ENCODE measurements at regions not wholly inside any gene's neighbourhood (a gene's known extent, or its start where the extent isn't known, plus 50 kb on each side); places are given as distances from the start of the nearest gene placed in this dataset.

GRCh38 chr9:93829271-93830011, 125.7 kb downstream of the BARX1 start:
- peak; percentile 12 for DNase-seq (ENCODE audit: low spot score)

GRCh38 chr9:93828331-93829097, 126.6 kb downstream of the BARX1 start:
- peak; percentile 29 for DNase-seq (ENCODE audit: low spot score)

- DNase-seq (ENCODE audit: low spot score): peak; percentile 82
Measured at GRCh38 chr9:93827545-93828330, 127.4 kb downstream of the BARX1 start.

GRCh38 chr9:93826905-93827544, 128.1 kb downstream of the BARX1 start:
- peak; percentile 27 for DNase-seq (ENCODE audit: low spot score)

- peak; percentile 32 for DNase-seq (ENCODE audit: low spot score)
Measured at GRCh38 chr9:93826209-93826608, 128.9 kb downstream of the BARX1 start.

- peak; percentile 19 for DNase-seq (ENCODE audit: low spot score)
Measured at GRCh38 chr9:93825348-93826115, 129.6 kb downstream of the BARX1 start.

GRCh38 chr9:93824386-93825294, 130.5 kb downstream of the BARX1 start:
- peak; percentile 13 for DNase-seq (ENCODE audit: low spot score)

- DNase-seq (ENCODE audit: low spot score): peak; percentile 3
Measured at GRCh38 chr9:93823245-93824072, 131.7 kb downstream of the BARX1 start.

- DNase-seq (ENCODE audit: low spot score): peak; percentile 1
Measured at GRCh38 chr9:93822229-93822628, 132.9 kb downstream of the BARX1 start.

- DNase-seq (ENCODE audit: low spot score): peak; percentile 1
Measured at GRCh38 chr9:93821307-93821703, 133.8 kb downstream of the BARX1 start.

- DNase-seq (ENCODE audit: low spot score): peak; percentile 41
Measured at GRCh38 chr9:93820667-93821306, 134.4 kb downstream of the BARX1 start.

GRCh38 chr9:93819905-93820304, 135.2 kb downstream of the BARX1 start:
- peak; percentile 7 for DNase-seq (ENCODE audit: low spot score)

- DNase-seq (ENCODE audit: low spot score): peak; percentile 16
Measured at GRCh38 chr9:93818827-93819472, 136.2 kb downstream of the BARX1 start.

GRCh38 chr9:93818237-93818636, 136.9 kb downstream of the BARX1 start:
- no peak for DNase-seq (ENCODE audit: low spot score)

GRCh38 chr9:93815677-93816076, 139.5 kb downstream of the BARX1 start:
- peak; percentile 7 for DNase-seq (ENCODE audit: low spot score)

- DNase-seq (ENCODE audit: low spot score): peak; percentile 4
Measured at GRCh38 chr9:93815135-93815534, 140.0 kb downstream of the BARX1 start.

- peak; percentile 33 for DNase-seq (ENCODE audit: low spot score)
Measured at GRCh38 chr9:93814077-93814956, 140.8 kb downstream of the BARX1 start.
